Tibial artery (tissue), 4 donors: ENCODE measurements at regions not wholly inside any gene's neighbourhood (a gene's known extent, or its start where the extent isn't known, plus 50 kb on each side); places are given as distances from the start of the nearest gene placed in this dataset.

Experiments
- DNase-seq, 2 donors: peaks; one replicate each; pipeline ENCODE4 v3.0.0-alpha.2; 2019
- H3K27ac ChIP-seq, 2 donors: fragments of 200-600 bp; sonication (generic) in 1 of 2; 1 replicate in 1 of 2; 2 replicates in 1 of 2; pipeline ENCODE4 v1.5.1; 2018 to 2019; ENCODE audit warnings: mild to moderate bottlenecking in 1 of 2
- H3K27me3 ChIP-seq, 2 donors: fragments of 200-600 bp; sonication (generic) in 1 of 2; one replicate each; pipeline versions ENCODE4 v1.5.1 to v1.6.0; 2016 to 2019
- H3K36me3 ChIP-seq, 3 donors: fragments of 200-600 bp; sonication (generic) in 2 of 3; one replicate each; pipeline ENCODE4 v1.5.1; 2016 to 2019; ENCODE audit warnings: mild to moderate bottlenecking in 2 of 3
- H3K4me1 ChIP-seq, 4 donors: fragments of 200-600 bp; sonication (generic) in 2 of 4; 1 replicate in 3 of 4; 2 replicates in 1 of 4; pipeline ENCODE4 v1.5.1; 2016 to 2019
- H3K4me3 ChIP-seq, 2 donors: fragments of 200-600 bp; sonication (generic) in 1 of 2; 1 replicate in 1 of 2; 2 replicates in 1 of 2; pipeline ENCODE4 v1.5.1; 2018 to 2019; ENCODE audit warnings: mild to moderate bottlenecking in 2 of 2
- H3K9me3 ChIP-seq, 3 donors: fragments of 200-600 bp; sonication (generic) in 1 of 3; one replicate each; pipeline ENCODE4 v1.5.1; 2016 to 2019
- CTCF ChIP-seq, 2 experiments: fragments of 200-600 bp in 1 of 2; fragments of 450-650 bp in 1 of 2; IDR thresholded peaks; one replicate each; pipeline ENCODE4 v1.5.1; 2017 to 2019; ENCODE audit warnings: antibody characterized with exemption in 2 of 2, mild to moderate bottlenecking in 1 of 2, moderate library complexity in 1 of 2
- intact Hi-C: fragments of 100-400 bp; cut with DNase I; formaldehyde crosslinking; loops from one replicate; pipeline ENCODE4 v1.15.0; 2023; ENCODE audit warnings: low total_unique reads

- no peaks in the 10 kb centered on the region for H3K9me3 ChIP-seq
- H3K27ac ChIP-seq: no peak overlapping the region
- H3K4me1 ChIP-seq: peaks cover 0 to 6% (median 0%) of the 10 kb centered on the region in 4 donors
- no peak for TF ChIP-seq CTCF (IDR thresholded peaks at IDR 0.05)
- H3K4me3 ChIP-seq: no peak overlapping the region
- no peaks in the 10 kb centered on the region for H3K27me3 ChIP-seq
- H3K36me3 ChIP-seq: no peaks in the 10 kb centered on the region
- no peak for DNase-seq
- intact Hi-C loops: no loop called here
Measured at GRCh38 chr2:19654310-19655090, 247.3 kb downstream of the TTC32 start.

GRCh38 chr2:19653509-19653908, 248.3 kb downstream of the TTC32 start:
- no peaks in the 10 kb centered on the region for H3K27me3 ChIP-seq
- no peak overlapping the region for H3K27ac ChIP-seq
- intact Hi-C loops: no loop called here

GRCh38 chr2:19652811-19653210, 249.0 kb downstream of the TTC32 start:
- Histone ChIP-seq H3K27ac (no peak overlapping the region), H3K36me3 (no peaks in the 10 kb centered on the region), H3K27me3 (no peaks in the 10 kb centered on the region), H3K9me3 (no peaks in the 10 kb centered on the region), H3K4me3 (no peak overlapping the region), H3K4me1 (peaks cover 0 to 10% (median 0%) of the 10 kb centered on the region in 4 donors)
- intact Hi-C loops: no loop called here
- no peak for DNase-seq
- TF ChIP-seq CTCF (IDR thresholded peaks at IDR 0.05): no peak

More at GRCh38 chr2:19653509-19653908, 248.3 kb downstream of the TTC32 start:
- peaks cover 0 to 10% (median 0%) of the 10 kb centered on the region in 4 donors for H3K4me1 ChIP-seq
- H3K36me3 ChIP-seq: no peaks in the 10 kb centered on the region
- no peak overlapping the region for H3K4me3 ChIP-seq
- H3K9me3 ChIP-seq: no peaks in the 10 kb centered on the region
- DNase-seq: no peak
- no peak for TF ChIP-seq CTCF (IDR thresholded peaks at IDR 0.05)

GRCh38 chr2:19651466-19651865, 250.3 kb downstream of the TTC32 start:
- Histone ChIP-seq H3K27me3 (no peaks in the 10 kb centered on the region), H3K36me3 (no peaks in the 10 kb centered on the region), H3K4me1 (peaks cover 0 to 10% (median 0%) of the 10 kb centered on the region in 4 donors), H3K27ac (no peak overlapping the region), H3K4me3 (no peak overlapping the region), H3K9me3 (no peaks in the 10 kb centered on the region)
- TF ChIP-seq CTCF (IDR thresholded peaks at IDR 0.05): no peak
- intact Hi-C loops: no loop called here
- no peak for DNase-seq

- intact Hi-C loops: no loop called here
- H3K27ac ChIP-seq: peak overlapping the region; percentile 19
- H3K4me1 ChIP-seq: peaks cover 0 to 10% (median 0%) of the 10 kb centered on the region in 4 donors
- TF ChIP-seq CTCF (IDR thresholded peaks at IDR 0.05): no peak
- no peak overlapping the region for H3K4me3 ChIP-seq
- H3K9me3 ChIP-seq: peaks cover 0 to 4% (median 0%) of the 10 kb centered on the region in 3 donors
- no peaks in the 10 kb centered on the region for H3K36me3 ChIP-seq
- no peaks in the 10 kb centered on the region for H3K27me3 ChIP-seq
- peak in 1 of 2 donors; percentile 80 for DNase-seq
Measured at GRCh38 chr2:19649785-19650380, 251.9 kb downstream of the TTC32 start.
